Neural crest cell (in vitro differentiated cells): ENCODE measurements at regions not wholly inside any gene's neighbourhood (a gene's known extent, or its start where the extent isn't known, plus 50 kb on each side); places are given as distances from the start of the nearest gene placed in this dataset.

Experiments used
- DNase-seq: peaks from one replicate; pipeline ENCODE4 v3.0.0; 2021; ENCODE audit warnings: low read depth, mixed read lengths, low spot score
- H3K27ac Mint-ChIP-seq: one replicate; pipeline ENCODE4 v1.8.0; 2021; ENCODE audit warnings: mild to moderate bottlenecking, mixed read lengths; ENCODE audit not compliant: unreplicated experiment
- H3K27me3 Mint-ChIP-seq: 2 replicates; pipeline ENCODE4 v1.8.0; 2021; ENCODE audit warnings: low read depth, mild to moderate bottlenecking, mixed read lengths
- H3K36me3 Mint-ChIP-seq: 2 replicates; pipeline ENCODE4 v1.8.0; 2021; ENCODE audit warnings: low read depth, mild to moderate bottlenecking, mixed read lengths
- H3K4me1 Mint-ChIP-seq: 2 replicates; pipeline ENCODE4 v1.8.0; 2021; ENCODE audit warnings: mixed read lengths
- H3K4me3 Mint-ChIP-seq: one replicate; pipeline ENCODE4 v1.8.0; 2021; ENCODE audit warnings: mild to moderate bottlenecking, mixed read lengths
- H3K9me3 Mint-ChIP-seq: 2 replicates; pipeline ENCODE4 v1.8.0; 2021; ENCODE audit warnings: mixed read lengths
- CTCF ChIP-seq: fragments of 200-600 bp; sonication (generic); conservative IDR thresholded peaks from 2 replicates; pipeline ENCODE4 v1.5.0; 2021; ENCODE audit warnings: antibody characterized with exemption, mild to moderate bottlenecking

GRCh38 chr18:1618364-1618763 lies 713.7 kb downstream of the ADCYAP1 start:
- H3K9me3 Mint-ChIP-seq, result no peaks in the 10 kb centered on the region
- DNase-seq, result no peak
- no peak for TF ChIP-seq CTCF
- H3K27me3 Mint-ChIP-seq, result peaks cover 6% of the 10 kb centered on the region
- peaks cover 7% of the 10 kb centered on the region for H3K4me1 Mint-ChIP-seq
- no peak overlapping the region for H3K4me3 Mint-ChIP-seq
- H3K27ac Mint-ChIP-seq, result no peak overlapping the region
- no peaks in the 10 kb centered on the region for H3K36me3 Mint-ChIP-seq

DNA sequence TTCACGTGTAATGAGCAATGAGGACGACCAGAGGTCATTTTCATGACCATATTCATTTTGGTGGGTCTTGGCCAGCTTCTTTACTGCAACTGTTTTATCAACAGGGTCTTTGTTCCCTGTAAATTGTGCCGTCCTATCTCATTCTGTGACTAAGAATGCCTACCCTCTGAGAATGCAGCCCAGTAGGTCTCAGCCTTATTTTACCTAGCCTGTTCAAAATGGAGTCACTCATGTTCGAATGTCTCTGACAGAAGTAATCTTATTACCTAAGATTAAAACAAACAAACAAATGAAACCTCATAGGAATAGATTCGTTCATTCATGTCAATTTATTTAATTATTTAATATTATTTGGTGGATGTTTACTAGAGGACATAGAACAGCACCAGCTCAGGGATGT lies 714.8 kb downstream of the ADCYAP1 start:
- H3K9me3 Mint-ChIP-seq, result no peaks in the 10 kb centered on the region
- H3K27ac Mint-ChIP-seq, result no peak overlapping the region
- peaks cover 4% of the 10 kb centered on the region for H3K4me1 Mint-ChIP-seq
- no peak for DNase-seq
- H3K36me3 Mint-ChIP-seq, result no peaks in the 10 kb centered on the region
- H3K27me3 Mint-ChIP-seq, result peaks cover 10% of the 10 kb centered on the region
- H3K4me3 Mint-ChIP-seq, result no peak overlapping the region
- no peak for TF ChIP-seq CTCF

GRCh38 chr18:1624612-1625011 lies 719.9 kb downstream of the ADCYAP1 start:
- no peak for TF ChIP-seq CTCF
- Mint-ChIP-seq H3K4me1 (no peaks in the 10 kb centered on the region), H3K4me3 (no peak overlapping the region), H3K27me3 (peaks cover 19% of the 10 kb centered on the region), H3K27ac (no peak overlapping the region), H3K36me3 (no peaks in the 10 kb centered on the region), H3K9me3 (peaks cover 5% of the 10 kb centered on the region)
- no peak for DNase-seq

DNA sequence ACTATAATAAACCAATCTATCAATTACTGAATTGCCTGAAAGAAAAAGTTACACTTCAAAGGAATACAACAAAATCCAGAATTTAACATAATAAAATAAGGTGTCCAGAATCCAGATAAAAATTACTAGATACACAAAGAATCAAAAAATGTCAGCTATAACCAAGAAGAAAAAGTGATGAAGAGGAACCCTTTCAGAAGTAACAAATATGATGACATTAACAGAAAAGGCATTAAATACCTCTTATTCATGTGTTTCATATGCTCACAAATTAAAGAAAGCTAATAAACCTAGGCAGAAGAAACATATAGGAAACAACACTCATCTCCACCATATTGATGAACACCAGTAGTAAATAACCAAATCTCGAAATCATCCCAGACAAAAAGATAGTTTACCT lies 722.8 kb downstream of the ADCYAP1 start:
- Mint-ChIP-seq H3K27ac (no peak overlapping the region), H3K9me3 (peaks cover 9% of the 10 kb centered on the region)

GRCh38 chr18:1648712-1649111 lies 744.0 kb downstream of the ADCYAP1 start:
- Mint-ChIP-seq H3K36me3 (no peaks in the 10 kb centered on the region), H3K9me3 (no peaks in the 10 kb centered on the region), H3K27ac (no peak overlapping the region), H3K4me1 (no peaks in the 10 kb centered on the region), H3K4me3 (no peak overlapping the region), H3K27me3 (peaks cover 3% of the 10 kb centered on the region)
- TF ChIP-seq CTCF, result no peak
- no peak for DNase-seq

More for the DNA sequence above, 722.8 kb downstream of the ADCYAP1 start:
- Mint-ChIP-seq H3K27me3 (peaks cover 18% of the 10 kb centered on the region), H3K36me3 (no peaks in the 10 kb centered on the region), H3K4me1 (no peaks in the 10 kb centered on the region), H3K4me3 (no peak overlapping the region)
- DNase-seq, result no peak
- no peak for TF ChIP-seq CTCF

DNA sequence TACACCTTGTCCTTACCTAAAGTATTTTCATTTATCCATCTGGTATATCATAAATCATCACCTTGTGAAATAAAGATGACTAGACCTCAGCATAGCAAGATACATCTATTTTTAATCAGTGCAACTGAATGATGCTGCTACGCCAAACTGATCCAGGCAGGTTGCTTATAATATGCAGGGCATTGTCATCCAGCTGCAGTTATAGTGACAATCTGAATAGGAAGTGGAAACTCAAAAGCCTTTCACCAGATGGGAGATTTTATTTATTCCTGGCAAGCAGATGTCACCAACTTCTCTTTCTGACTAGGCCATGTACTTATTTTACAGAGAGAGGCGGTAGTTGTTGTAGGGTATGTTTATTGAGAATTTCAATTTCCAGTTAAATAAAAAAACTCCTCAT lies 747.3 kb downstream of the ADCYAP1 start:
- Mint-ChIP-seq H3K36me3 (no peaks in the 10 kb centered on the region), H3K27ac (no peak overlapping the region), H3K4me3 (no peak overlapping the region), H3K4me1 (no peaks in the 10 kb centered on the region), H3K9me3 (no peaks in the 10 kb centered on the region), H3K27me3 (no peaks in the 10 kb centered on the region)
- no peak for TF ChIP-seq CTCF
- DNase-seq, result no peak
